WTC11 (cell line): ENCODE measurements at regions not wholly inside any gene's neighbourhood (a gene's known extent, or its start where the extent isn't known, plus 50 kb on each side); places are given as distances from the start of the nearest gene placed in this dataset.

Source experiments
- CBFB ChIP-seq: sonication (generic); formaldehyde crosslinking; IDR thresholded peaks from 2 replicates; pipeline ENCODE4 v1.8.1; 2022; ENCODE audit warnings: mild to moderate bottlenecking, low read depth, missing genetic modification reagents
- GABPB1 ChIP-seq: sonication (generic); formaldehyde crosslinking; IDR thresholded peaks from 2 replicates; pipeline ENCODE4 v1.8.1; 2023; ENCODE audit warnings: mild to moderate bottlenecking, missing genetic modification reagents
- GTF2I ChIP-seq: fragments of 250-450 bp; sonication (Bioruptor Pico); conservative IDR thresholded peaks from 2 replicates; pipeline ENCODE4 v1.4.0; 2021; ENCODE audit warnings: mild to moderate bottlenecking
- NR2C2 ChIP-seq: sonication (generic); formaldehyde crosslinking; IDR thresholded peaks from 2 replicates; pipeline ENCODE4 v1.8.0; 2022; ENCODE audit warnings: mild to moderate bottlenecking, missing genetic modification reagents
- SP1 ChIP-seq: sonication (generic); formaldehyde crosslinking; conservative IDR thresholded peaks from 2 replicates; pipeline ENCODE4 v1.8.1; 2022; ENCODE audit warnings: missing genetic modification reagents
- TCF7 ChIP-seq: sonication (generic); formaldehyde crosslinking; IDR thresholded peaks from 2 replicates; pipeline ENCODE4 v1.8.0; 2022; ENCODE audit warnings: mild to moderate bottlenecking, low read depth, missing genetic modification reagents, moderate library complexity
- ZNF263 ChIP-seq: sonication (generic); formaldehyde crosslinking; IDR thresholded peaks from 2 replicates; pipeline ENCODE4 v1.8.1; 2022; ENCODE audit warnings: low read depth, mild to moderate bottlenecking, moderate library complexity, missing genetic modification reagents
- TF ChIP-seq, protein P1 (sequence below): fragments of 200-600 bp; IDR thresholded peaks from 2 replicates; pipeline ENCODE4 v1.8.0; 2022; ENCODE audit warnings: antibody characterized with exemption
- TF ChIP-seq, protein P2 (sequence below): sonication (generic); formaldehyde crosslinking; conservative IDR thresholded peaks from 2 replicates; pipeline ENCODE4 v1.8.1; 2022; ENCODE audit warnings: mild to moderate bottlenecking, missing genetic modification reagents
- TF ChIP-seq, protein P3 (sequence below): sonication (generic); formaldehyde crosslinking; IDR thresholded peaks from 2 replicates; pipeline ENCODE4 v1.8.0; 2022; ENCODE audit warnings: mild to moderate bottlenecking, missing genetic modification reagents
- TF ChIP-seq, protein P4 (sequence below): sonication (generic); formaldehyde crosslinking; IDR thresholded peaks from 2 replicates; pipeline ENCODE4 v1.8.1; 2022; ENCODE audit warnings: missing genetic modification reagents, borderline replicate concordance

DNA sequence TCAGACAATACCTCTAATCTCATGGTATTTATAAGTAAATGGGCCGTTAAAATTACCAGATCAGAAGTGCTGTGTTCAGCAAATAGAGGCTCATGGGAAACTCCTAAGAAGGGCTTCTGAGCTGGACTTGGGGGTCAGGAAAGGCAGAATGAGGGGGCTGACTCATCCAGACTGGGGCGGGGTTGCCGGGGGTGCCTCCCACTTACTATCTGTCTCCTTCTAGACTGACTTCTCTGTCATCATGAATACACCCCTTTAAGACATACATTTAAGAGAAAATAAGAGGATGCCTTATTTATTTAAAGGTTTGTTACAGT lies 96.0 kb upstream of the ERRFI1 start:
- TF ChIP-seq, protein P1, sequence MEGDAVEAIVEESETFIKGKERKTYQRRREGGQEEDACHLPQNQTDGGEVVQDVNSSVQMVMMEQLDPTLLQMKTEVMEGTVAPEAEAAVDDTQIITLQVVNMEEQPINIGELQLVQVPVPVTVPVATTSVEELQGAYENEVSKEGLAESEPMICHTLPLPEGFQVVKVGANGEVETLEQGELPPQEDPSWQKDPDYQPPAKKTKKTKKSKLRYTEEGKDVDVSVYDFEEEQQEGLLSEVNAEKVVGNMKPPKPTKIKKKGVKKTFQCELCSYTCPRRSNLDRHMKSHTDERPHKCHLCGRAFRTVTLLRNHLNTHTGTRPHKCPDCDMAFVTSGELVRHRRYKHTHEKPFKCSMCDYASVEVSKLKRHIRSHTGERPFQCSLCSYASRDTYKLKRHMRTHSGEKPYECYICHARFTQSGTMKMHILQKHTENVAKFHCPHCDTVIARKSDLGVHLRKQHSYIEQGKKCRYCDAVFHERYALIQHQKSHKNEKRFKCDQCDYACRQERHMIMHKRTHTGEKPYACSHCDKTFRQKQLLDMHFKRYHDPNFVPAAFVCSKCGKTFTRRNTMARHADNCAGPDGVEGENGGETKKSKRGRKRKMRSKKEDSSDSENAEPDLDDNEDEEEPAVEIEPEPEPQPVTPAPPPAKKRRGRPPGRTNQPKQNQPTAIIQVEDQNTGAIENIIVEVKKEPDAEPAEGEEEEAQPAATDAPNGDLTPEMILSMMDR = no peak
- TF ChIP-seq, protein P2, sequence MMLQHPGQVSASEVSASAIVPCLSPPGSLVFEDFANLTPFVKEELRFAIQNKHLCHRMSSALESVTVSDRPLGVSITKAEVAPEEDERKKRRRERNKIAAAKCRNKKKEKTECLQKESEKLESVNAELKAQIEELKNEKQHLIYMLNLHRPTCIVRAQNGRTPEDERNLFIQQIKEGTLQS (CRISPR knock-in tag) = no peak
- TF ChIP-seq GABPB1 (CRISPR knock-in tag) (no peak), CBFB (CRISPR knock-in tag) (no peak), TCF7 (no peak), SP1 (CRISPR knock-in tag) (no peak), GTF2I (CRISPR knock-in tag) (no peak), ZNF263 (CRISPR knock-in tag) (no peak), NR2C2 (CRISPR knock-in tag) (no peak)
- TF ChIP-seq, protein P3, sequence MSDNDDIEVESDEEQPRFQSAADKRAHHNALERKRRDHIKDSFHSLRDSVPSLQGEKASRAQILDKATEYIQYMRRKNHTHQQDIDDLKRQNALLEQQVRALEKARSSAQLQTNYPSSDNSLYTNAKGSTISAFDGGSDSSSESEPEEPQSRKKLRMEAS (CRISPR knock-in tag) = no peak
- TF ChIP-seq, protein P4, sequence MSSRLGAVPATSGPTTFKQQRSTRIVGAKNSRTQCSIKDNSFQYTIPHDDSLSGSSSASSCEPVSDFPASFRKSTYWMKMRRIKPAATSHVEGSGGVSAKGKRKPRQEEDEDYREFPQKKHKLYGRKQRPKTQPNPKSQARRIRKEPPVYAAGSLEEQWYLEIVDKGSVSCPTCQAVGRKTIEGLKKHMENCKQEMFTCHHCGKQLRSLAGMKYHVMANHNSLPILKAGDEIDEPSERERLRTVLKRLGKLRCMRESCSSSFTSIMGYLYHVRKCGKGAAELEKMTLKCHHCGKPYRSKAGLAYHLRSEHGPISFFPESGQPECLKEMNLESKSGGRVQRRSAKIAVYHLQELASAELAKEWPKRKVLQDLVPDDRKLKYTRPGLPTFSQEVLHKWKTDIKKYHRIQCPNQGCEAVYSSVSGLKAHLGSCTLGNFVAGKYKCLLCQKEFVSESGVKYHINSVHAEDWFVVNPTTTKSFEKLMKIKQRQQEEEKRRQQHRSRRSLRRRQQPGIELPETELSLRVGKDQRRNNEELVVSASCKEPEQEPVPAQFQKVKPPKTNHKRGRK (CRISPR knock-in tag) = no peak
